GM12878 (cell line): ENCODE measurements at regions not wholly inside any gene's neighbourhood (a gene's known extent, or its start where the extent isn't known, plus 50 kb on each side); places are given as distances from the start of the nearest gene placed in this dataset.

Experiments
- ATAC-seq: fragments of 200-7000 bp; cut with Tn5 transposase; 3 replicates; pipeline ENCODE4 v1.9.1; 2020; ENCODE audit warnings: mild to moderate bottlenecking, moderate library complexity
- BruUV-seq: library from RNA; stranded (reverse); fragments of 400-500 nt; replicated peaks from 2 replicates; lab custom pipeline; 2021; lab: Mats Ljungman, UMichigan
- CTCF ChIA-PET: fragments of 300-600 bp; sonication (Branson Sonifier 250); formaldehyde crosslinking; extraction: SDS; loops from one replicate; lab custom pipeline; 2021; ENCODE audit warnings: inconsistent platforms; lab: Yijun Ruan, JAX
- POLR2A ChIA-PET: fragments of 350-600 bp; formaldehyde crosslinking; extraction: SDS; loops from one replicate; lab custom pipeline; 2021; ENCODE audit warnings: inconsistent platforms; lab: Charles Lee
- RAD21 ChIA-PET: fragments of 300-600 bp; sonication (Branson Sonifier 250); formaldehyde crosslinking; loops from one replicate; lab custom pipeline; 2023; ENCODE audit warnings: antibody characterized with exemption; ENCODE audit not compliant: unreplicated experiment; lab: Charles Lee
- SMC1A ChIA-PET: fragments of 300-600 bp; sonication (Branson Sonifier 250); formaldehyde crosslinking; loops from one replicate; lab custom pipeline; 2023; ENCODE audit not compliant: unreplicated experiment, uncharacterized antibody; lab: Charles Lee
- DNase-seq: peaks from one replicate; pipeline ENCODE4 v3.0.0-alpha.2; 2011; ENCODE audit warnings: low read depth, low spot score
- FAIRE-seq: peaks from 3 replicates; lab custom pipeline; 2011; peaks lifted over from hg19 to GRCh38; lab: Jason Lieb, UNC
- H2AFZ ChIP-seq: 2 replicates; pipeline ENCODE4 v1.6.0; 2011; ENCODE audit warnings: low read depth, low read length, control low read depth; ENCODE audit not compliant: control insufficient read depth
- H3K27ac ChIP-seq: 2 replicates; pipeline ENCODE4 v1.5.1; 2011; ENCODE audit warnings: control low read depth; ENCODE audit not compliant: control insufficient read depth, insufficient read depth
- H3K27me3 ChIP-seq, 2 experiments: replicated peaks in 1 of 2; 2 replicates each; pipeline versions ENCODE4 v1.6.0 to v1.6.1; 2011; ENCODE audit warnings: low read length in 1 of 2; ENCODE audit not compliant: control insufficient read depth in 2 of 2, insufficient read depth in 2 of 2
- H3K36me3 ChIP-seq, 2 experiments: 2 replicates each; pipeline ENCODE4 v1.5.1; 2011; ENCODE audit warnings: low read length in 1 of 2; ENCODE audit not compliant: control insufficient read depth in 2 of 2, insufficient read depth in 2 of 2
- H3K4me1 ChIP-seq: 2 replicates; pipeline ENCODE4 v1.6.1; 2011; ENCODE audit warnings: mild to moderate bottlenecking, low read length, moderate library complexity, mixed read lengths; ENCODE audit not compliant: control insufficient read depth, insufficient read depth
- H3K4me2 ChIP-seq: 2 replicates; pipeline ENCODE4 v1.6.0; 2011; ENCODE audit warnings: control low read depth; ENCODE audit not compliant: control insufficient read depth, insufficient read depth
- H3K4me3 ChIP-seq: fragments of 200-600 bp; sonication (generic); 2 replicates; pipeline ENCODE4 v1.5.1; 2016
- H3K79me2 ChIP-seq: 2 replicates; pipeline ENCODE4 v1.6.0; 2011; ENCODE audit warnings: low read length; ENCODE audit not compliant: control insufficient read depth, insufficient read depth
- H3K9ac ChIP-seq: 2 replicates; pipeline ENCODE4 v1.8.0; 2011; ENCODE audit warnings: low read length, control low read depth, mixed read lengths; ENCODE audit not compliant: control insufficient read depth, insufficient read depth
- H3K9me3 ChIP-seq: replicated peaks from 3 replicates; pipeline ENCODE4 v1.5.1; 2011; ENCODE audit warnings: mild to moderate bottlenecking, low read length; ENCODE audit not compliant: control insufficient read depth, insufficient read depth
- H4K20me1 ChIP-seq: 2 replicates; pipeline ENCODE4 v1.6.0; 2011; ENCODE audit not compliant: control insufficient read depth, insufficient read depth
- CBFB ChIP-seq: IDR thresholded peaks from 2 replicates; pipeline ENCODE4 v1.6.1; 2016; ENCODE audit warnings: antibody characterized with exemption, low read depth
- HDAC6 ChIP-seq: fragments of 200-600 bp; sonication (generic); IDR thresholded peaks from one replicate; pipeline ENCODE4 v1.8.0; 2017; ENCODE audit warnings: antibody characterized with exemption; ENCODE audit not compliant: unreplicated experiment
- LARP7 ChIP-seq: fragments of 450-650 bp; IDR thresholded peaks from 2 replicates; pipeline ENCODE4 v1.6.1; 2017; ENCODE audit warnings: mild to moderate bottlenecking
- TCF12 ChIP-seq: IDR thresholded peaks from 2 replicates; pipeline ENCODE4 v1.6.1; 2011; ENCODE audit warnings: low read depth, mild to moderate bottlenecking, low read length
- WRNIP1 ChIP-seq: IDR thresholded peaks from 2 replicates; pipeline ENCODE4 v1.6.1; 2011; ENCODE audit warnings: low read depth, low read length, improper control_type of control experiment, borderline replicate concordance
- ZNF24 ChIP-seq: fragments of 450-650 bp; IDR thresholded peaks from 2 replicates; pipeline ENCODE4 v1.6.1; 2017; ENCODE audit warnings: antibody characterized with exemption, mild to moderate bottlenecking
- WGBS: methylation state at CpG from one replicate; pipeline ENCODE4 v1.1.6; 2016; ENCODE audit warnings: low lambda C conversion rate; ENCODE audit not compliant: insufficient replicate concordance, insufficient coverage; ENCODE audit errors: missing lambda C conversion rate; 5-methylcytosine and 5-hydroxymethylcytosine counted together
- in situ Hi-C: fragments of 300-500 bp; cut with MboI; formaldehyde crosslinking; loops from 9 replicates; pipeline ENCODE4 v1.14.3; 2018; ENCODE audit warnings: mixed read lengths
- intact Hi-C: fragments of 100-400 bp; cut with micrococcal nuclease; formaldehyde crosslinking; loops from one replicate; pipeline ENCODE4 v1.14.2; 2022; ENCODE audit not compliant: unreplicated experiment
- TF ChIP-seq, protein P1 (sequence below): fragments of 450-650 bp; conservative IDR thresholded peaks from 2 replicates; pipeline ENCODE4 v1.6.1; 2017; ENCODE audit warnings: mild to moderate bottlenecking, moderate library complexity
- TF ChIP-seq, protein P2 (sequence below): IDR thresholded peaks from 2 replicates; pipeline ENCODE4 v1.6.1; 2011; ENCODE audit warnings: borderline replicate concordance, low read depth, mild to moderate bottlenecking, moderate library complexity, mixed read lengths, low read length; ENCODE audit not compliant: insufficient read depth; ENCODE audit errors: extremely low read length
- TF ChIP-seq, protein P3 (sequence below): fragments of 450-650 bp; IDR thresholded peaks from 2 replicates; pipeline ENCODE4 v1.6.1; 2014; ENCODE audit warnings: mild to moderate bottlenecking

DNA sequence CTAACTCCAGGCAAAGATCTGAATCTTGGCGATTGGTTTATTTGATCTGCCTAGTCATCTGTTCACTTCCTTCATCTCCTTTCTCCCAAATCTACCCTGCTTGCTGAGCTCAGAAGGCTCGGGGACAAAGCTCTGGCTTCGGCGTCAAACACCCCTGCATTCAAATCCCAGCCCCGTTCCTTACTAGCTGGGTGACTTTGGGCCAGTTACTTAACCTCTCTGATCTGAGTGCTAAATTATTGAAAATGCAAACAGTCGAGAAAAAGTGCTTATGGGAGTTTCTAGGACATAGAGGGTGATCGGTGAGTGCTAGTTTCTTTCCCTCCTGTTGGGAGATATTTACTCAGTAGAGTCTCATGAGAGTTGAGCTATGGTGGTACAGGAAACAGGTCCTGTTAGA is 121.2 kb upstream of the RFLNA start:
- no peak overlapping the region for H3K27ac ChIP-seq
- POLR2A ChIA-PET = no interaction called here
- no peaks in the 10 kb centered on the region for H3K27me3 ChIP-seq
- SMC1A ChIA-PET = interaction anchor here (1.1 kb wide), 1 partner anchor 18 kb away, joined by 3 read pairs; no protein-coding TSS in a partner anchor
- intact Hi-C loops (no loop called here), in situ Hi-C loops (no loop called here)
- RAD21 ChIA-PET = no interaction called here
- DNase-seq (no peak), ATAC-seq (no peak), FAIRE-seq (no peak)
- no peaks in the 10 kb centered on the region for H3K9me3 ChIP-seq
- no peaks in the 10 kb centered on the region for H4K20me1 ChIP-seq
- 56% methylated on average over 7 of the region's 7 CpGs for WGBS
- no peaks in the 10 kb centered on the region for H3K79me2 ChIP-seq
- TF ChIP-seq LARP7 (no peak), ZNF24 (no peak), HDAC6 (no peak), CBFB (no peak), TCF12 (no peak), WRNIP1 (no peak)
- TF ChIP-seq, protein P1, sequence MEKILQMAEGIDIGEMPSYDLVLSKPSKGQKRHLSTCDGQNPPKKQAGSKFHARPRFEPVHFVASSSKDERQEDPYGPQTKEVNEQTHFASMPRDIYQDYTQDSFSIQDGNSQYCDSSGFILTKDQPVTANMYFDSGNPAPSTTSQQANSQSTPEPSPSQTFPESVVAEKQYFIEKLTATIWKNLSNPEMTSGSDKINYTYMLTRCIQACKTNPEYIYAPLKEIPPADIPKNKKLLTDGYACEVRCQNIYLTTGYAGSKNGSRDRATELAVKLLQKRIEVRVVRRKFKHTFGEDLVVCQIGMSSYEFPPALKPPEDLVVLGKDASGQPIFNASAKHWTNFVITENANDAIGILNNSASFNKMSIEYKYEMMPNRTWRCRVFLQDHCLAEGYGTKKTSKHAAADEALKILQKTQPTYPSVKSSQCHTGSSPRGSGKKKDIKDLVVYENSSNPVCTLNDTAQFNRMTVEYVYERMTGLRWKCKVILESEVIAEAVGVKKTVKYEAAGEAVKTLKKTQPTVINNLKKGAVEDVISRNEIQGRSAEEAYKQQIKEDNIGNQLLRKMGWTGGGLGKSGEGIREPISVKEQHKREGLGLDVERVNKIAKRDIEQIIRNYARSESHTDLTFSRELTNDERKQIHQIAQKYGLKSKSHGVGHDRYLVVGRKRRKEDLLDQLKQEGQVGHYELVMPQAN = no peak
- TF ChIP-seq, protein P2, sequence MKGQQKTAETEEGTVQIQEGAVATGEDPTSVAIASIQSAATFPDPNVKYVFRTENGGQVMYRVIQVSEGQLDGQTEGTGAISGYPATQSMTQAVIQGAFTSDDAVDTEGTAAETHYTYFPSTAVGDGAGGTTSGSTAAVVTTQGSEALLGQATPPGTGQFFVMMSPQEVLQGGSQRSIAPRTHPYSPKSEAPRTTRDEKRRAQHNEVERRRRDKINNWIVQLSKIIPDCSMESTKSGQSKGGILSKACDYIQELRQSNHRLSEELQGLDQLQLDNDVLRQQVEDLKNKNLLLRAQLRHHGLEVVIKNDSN = no peak
- TF ChIP-seq, protein P3, sequence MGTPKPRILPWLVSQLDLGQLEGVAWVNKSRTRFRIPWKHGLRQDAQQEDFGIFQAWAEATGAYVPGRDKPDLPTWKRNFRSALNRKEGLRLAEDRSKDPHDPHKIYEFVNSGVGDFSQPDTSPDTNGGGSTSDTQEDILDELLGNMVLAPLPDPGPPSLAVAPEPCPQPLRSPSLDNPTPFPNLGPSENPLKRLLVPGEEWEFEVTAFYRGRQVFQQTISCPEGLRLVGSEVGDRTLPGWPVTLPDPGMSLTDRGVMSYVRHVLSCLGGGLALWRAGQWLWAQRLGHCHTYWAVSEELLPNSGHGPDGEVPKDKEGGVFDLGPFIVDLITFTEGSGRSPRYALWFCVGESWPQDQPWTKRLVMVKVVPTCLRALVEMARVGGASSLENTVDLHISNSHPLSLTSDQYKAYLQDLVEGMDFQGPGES = no peak
- CTCF ChIA-PET = no interaction called here
- H3K4me3 ChIP-seq = no peak overlapping the region
- H3K4me1 ChIP-seq = no peaks in the 10 kb centered on the region
- no peak overlapping the region for H2AFZ ChIP-seq
- H3K4me2 ChIP-seq = no peak overlapping the region
- no peak overlapping the region for H3K9ac ChIP-seq
- no TSS peak for BruUV-seq
- H3K36me3 ChIP-seq = no peaks in the 10 kb centered on the region
